Embryonic facial prominence (tissue), 1 donor: ENCODE measurements at regions not wholly inside any gene's neighbourhood (a gene's known extent, or its start where the extent isn't known, plus 50 kb on each side); places are given as distances from the start of the nearest gene placed in this dataset.

Source experiments
- DNase-seq: peaks from one replicate; pipeline ENCODE4 v3.0.0-alpha.2; 2016; ENCODE audit errors: extremely low spot score

DNA sequence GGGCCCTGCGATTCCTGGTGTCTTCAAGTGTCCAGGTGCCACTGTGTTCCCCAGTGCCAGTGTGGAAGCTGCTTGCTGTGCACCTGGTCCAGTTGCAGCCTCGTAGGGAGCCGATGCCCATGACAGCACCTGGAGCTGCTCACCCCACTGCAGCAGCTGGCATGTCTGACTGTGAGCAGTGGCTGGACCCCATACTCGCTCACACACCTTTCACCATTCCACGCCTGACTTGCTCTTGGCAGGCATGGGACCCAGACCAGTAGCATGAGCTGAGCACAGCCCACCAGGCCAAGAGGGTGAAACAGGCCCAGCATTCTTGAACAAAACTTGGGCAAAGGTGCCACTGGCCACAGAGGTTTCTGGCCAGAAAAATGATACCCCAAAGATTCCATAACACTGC is 124.5 kb upstream of the THY1 start:
- DNase-seq = no peak

DNA sequence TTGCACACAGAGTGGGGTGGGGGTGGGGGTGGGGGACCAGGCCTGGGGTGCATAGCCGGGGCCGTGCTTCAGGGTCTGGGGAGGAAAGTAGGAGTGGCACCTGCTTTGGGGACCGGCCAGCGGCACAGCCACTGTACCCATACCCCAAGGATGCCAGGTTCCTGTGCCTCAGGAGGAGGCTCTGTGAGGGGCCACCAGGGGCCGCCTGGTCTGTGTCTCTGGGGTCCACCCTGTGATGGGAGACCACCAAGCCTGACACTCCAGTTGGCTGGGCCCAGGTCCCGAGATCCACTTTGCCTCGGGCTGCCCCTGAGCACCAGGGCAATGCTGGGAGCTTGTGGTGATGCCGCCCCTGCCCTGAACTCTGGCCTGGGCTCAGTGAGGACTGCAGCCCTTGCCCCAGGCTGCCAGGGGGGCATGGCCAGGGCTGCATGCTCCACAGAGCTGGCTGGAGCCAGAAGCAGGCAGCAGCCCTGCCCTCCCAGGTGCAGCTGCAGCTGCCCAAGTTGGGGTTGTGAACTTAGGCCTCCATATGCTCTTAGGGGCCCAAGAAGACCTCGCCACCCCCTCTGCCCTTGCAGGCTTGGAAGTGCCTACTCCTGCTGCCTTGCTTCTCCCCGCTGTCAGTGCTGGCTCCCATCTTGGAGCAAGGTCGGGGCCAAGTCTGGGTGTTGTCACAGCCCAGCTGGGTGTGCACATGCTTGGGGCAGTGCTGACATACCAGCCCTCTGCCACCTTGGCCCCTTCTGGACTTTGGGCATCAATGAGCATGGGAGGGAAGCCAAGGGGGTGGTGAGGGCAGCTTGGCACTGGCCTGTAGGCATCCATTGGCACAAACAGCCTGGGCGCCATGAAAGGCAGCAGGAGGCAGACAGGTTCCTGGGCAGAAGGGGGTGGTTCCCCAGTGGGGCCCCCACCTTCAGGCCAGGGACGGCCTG is 123.3 kb upstream of the THY1 start:
- no peak for DNase-seq

DNA sequence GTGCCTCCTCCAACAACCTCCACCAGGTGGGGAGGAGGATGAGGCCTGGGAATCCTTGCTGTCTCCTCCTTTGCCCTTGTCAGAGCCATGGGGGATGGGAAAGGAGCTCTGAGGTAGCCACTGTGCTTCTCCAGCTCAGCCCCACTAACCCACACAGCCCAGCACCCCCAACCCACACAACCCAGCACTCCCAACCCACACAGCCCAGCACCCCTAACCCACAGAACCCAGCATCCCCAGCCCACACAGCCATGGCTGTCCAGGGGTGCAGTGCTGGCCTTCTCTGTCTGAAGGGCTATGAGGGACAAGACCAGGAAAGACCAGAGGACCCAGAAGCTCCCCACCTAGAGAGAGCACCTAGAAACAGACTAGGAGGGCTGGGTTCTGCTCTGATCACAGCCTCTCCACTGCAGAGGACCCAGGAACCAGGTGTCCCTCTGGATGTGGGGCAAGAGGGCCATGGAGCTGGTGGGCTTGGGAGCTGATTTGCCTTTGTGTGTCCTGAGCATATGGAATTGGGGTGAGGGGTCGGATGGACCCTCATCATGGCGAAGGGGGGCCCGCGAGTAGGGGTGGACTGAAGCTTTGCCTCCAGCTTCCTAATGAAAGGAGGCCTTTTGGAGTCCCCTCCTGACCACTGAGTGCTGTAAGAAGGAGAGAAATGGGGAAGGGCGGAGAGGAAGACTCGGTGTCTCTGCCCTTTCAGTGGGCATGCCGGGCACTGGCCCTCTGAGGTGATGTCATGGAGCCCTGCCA is 117.6 kb upstream of the THY1 start:
- DNase-seq = no peak

DNA sequence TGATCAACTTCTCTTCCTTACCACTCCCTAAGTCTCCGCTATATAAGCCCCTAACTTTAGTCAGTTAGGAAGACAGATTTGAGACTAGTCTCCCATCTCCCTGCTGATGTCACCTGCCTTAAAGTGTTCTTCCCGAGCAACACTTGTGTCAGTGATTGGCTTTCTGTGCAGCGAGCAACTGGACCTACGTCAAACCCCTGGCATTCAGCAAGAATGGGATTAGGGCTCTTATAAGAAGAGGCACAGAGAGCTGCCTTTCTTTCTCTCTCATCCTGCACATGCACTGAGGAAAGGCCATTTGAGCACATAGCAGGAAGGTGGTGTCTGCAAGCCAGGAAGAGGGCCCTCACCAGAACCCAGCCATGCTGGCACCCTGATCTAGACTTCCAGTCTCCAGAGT is 116.6 kb upstream of the THY1 start:
- DNase-seq = no peak

DNA sequence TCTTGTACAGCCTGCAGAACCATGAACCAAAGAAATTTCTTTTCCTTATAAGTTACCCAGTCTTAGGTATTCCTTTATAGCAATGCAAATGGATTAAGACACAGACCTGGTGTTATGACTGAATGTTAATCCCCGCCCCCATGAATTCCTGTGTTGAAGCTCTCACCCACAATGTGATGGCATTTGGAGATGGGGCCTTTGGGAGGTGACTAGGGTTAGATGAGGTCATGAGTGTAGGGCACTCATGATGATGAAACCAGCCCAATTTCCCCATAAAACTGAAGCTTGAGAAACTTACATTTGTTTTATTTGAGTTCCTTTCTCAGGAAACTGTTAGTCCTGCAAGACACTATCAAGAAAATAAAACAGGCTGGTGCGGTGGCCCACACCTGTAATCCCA is 115.8 kb upstream of the THY1 start:
- DNase-seq = no peak

DNA sequence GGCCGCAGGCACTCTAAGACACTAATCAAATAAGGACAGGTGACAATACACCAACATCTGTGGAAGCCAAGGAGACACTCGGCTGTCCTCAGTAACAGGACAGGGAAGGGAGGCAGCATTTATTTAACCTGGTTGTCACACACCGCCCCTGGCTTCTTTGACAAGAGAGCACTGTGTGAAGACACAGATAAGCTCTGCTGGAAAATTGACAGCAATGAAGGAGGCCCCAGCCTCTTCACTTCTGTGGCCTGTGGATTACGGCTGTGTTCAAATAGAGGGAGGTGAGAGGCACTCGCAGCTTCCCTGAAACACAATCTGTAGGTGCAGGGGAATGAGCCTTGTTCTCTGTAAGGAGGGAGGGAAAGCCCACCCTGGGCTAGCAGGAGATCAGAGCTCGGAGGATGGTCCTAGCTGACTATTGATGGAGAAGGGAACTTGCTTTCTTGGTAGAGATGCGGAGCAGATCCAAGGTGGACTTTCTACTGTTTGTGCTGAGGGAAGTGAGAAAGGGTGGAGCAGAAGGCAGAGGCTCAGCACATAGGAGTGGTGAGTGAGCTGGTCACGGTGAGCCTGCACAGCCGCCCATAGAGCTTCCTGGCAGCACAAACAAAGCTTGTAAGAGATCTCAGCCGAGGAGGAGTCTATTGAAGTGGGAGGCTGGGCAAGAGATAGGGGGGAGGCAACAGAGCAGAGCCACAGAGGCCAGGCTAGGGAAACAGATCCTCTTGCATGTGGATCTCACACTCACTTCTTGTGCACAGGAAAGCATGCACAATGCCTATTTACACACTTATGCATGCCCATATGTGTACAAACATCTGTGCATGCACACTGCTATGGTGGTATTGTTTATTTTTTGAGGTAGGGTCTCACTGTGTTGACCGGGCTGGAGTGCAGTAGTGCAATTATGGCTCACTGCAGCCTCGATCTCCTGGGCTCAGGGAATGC is 114.6 kb upstream of the THY1 start:
- DNase-seq = no peak

DNA sequence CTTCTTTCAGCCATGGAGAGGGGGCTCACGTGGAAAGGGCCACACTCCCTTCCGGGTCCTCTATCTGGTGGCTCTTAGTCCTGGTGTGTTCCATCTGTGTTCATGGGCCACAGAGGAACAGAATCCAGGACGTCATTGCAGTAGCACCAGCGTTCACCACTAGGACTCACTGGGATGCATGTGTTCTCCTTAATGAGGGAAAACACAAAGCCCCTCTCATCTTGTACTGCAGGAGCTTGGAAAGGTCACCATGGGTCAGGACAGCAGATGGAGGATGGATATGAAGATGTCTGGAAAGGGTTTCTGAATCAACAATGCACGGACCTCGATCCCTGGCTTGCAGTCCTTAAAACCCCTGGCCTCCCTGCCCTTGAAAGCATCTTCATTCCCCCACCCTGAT is 113.8 kb upstream of the THY1 start:
- no peak for DNase-seq

DNA sequence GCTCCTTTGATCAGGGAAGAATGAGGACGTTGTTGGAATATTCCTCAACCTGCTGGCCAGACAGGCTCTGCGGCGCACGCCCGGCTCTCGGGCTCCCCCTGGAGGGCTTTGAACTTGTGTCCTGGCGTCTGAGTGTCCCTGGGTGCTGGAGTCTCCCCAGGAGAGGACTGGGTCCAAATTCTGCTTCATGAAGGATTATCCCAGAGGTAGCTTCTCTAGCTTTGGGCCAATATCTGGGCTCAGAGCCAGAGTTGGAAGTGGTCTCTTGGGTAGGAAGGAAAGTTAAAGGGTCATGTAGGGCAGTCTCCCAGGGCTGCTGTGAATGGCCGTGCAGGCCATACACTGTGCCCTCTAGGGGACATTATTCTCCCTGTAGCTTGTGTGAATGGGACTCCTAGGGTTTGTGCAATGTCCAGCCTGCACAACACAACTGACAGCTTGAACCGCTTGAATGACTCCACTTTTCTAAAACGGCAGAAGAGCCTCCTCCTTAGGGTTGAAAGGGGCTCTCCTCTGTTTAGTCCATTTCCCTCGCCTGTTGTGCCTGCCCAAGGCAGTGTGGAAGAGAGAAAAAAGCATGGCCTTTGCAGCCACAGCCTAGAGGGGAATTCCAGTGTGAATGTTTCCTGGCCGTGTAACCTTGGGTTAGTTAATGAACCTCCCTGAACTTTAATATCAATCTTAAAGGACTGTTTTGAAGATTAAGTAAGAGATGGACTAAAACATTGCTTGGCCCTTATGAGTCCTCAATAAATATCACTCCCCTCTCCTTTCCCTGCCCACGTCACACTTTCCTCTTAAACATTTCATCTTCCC is 111.2 kb upstream of the THY1 start:
- DNase-seq = no peak

DNA sequence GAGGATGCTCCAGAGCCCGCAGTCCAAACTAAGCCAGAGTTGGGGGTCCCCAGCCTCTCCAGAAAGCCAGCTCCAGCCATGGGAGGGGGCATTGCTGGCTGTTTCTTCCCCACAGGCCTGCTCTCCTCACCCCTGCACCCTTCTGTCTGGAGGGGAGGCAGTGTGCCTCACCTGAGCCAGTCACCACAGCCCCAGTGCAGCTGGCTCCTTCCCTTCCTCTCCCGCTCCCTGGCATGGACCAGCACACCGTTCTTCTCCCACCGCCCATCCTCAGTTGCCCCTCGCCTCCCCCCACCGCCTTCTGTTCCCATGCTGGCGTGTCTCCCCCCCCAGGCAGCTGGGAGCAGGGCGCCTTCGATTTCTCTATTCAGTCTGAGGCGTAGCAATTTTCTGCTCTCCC is 110.5 kb upstream of the THY1 start:
- no peak for DNase-seq

DNA sequence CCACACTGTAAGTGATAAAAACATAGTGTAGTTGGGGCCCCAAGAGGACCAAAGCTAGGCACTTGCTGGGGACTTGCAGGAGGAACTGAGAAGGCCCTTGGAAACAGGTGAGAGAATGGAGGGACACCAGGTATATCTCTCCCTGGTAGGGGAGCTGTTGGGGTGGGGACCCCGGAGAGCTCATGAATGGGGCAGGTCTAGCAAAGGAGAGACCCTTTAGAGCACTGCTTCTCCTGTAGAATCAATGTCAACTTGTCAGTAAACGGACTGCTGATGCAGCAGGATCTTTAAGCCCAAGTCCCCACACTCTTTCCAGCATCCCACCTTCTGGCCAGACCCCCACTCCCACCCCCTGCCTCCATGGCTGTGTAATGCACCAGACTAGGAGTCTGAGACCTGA is 109.6 kb upstream of the THY1 start:
- no peak for DNase-seq

DNA sequence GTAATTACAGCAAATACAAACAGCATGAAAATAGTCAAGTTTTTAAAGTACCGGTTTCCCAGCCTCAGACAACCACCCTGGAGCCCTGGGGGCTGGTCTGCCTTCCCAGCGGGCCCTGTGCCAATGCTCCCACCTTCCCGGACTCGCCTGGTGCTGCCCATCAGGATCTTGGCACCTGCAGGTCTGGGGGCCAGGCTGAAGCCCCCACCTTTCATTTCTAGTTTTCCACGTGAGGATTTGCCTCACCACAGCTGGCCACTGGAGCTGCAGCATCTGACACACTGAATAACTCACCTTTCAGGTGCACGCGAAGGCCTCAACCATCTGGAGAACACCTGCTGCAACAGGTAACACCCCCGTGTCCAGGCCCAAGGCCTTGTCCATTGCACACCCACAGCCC is 108.7 kb upstream of the THY1 start:
- DNase-seq = no peak

DNA sequence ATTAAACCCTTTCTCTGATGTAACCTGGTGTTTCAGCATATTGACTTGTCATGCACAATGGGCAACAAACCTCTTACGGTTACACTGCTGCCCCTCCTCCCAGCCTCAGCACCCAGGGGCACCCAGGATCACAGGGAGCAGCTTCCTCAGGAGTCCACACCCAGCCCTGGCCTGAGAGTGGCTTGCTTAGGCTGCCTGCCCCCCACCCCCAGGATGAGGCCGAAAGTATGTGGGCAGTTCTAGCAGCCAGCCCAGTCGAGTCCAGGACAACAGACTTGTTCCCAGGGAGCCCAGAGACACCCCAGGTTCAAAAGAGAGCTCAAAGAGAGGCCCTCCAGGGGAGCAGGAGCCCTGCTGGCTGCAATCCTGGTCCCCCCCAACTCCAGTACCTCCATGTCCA is 108.1 kb upstream of the THY1 start:
- no peak for DNase-seq

DNA sequence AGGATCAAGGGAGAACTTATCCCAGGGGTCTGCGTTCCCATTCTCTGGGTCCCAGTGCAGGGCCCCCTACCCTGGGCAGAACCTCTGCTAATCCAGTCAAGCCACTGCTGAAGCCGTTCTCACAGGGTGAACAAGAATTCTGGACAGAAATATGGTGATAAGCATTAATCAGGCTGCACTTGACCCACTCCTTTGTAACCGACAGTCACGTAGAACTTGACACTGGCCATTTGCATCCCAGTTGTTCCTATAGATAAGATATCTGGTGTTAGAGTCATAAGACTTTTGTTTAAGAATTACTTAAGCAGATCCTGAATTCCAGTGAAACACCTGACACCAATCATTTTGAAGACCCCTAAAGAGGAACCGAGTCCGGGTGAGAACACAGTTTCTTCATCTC is 107.5 kb upstream of the THY1 start:
- no peak for DNase-seq

DNA sequence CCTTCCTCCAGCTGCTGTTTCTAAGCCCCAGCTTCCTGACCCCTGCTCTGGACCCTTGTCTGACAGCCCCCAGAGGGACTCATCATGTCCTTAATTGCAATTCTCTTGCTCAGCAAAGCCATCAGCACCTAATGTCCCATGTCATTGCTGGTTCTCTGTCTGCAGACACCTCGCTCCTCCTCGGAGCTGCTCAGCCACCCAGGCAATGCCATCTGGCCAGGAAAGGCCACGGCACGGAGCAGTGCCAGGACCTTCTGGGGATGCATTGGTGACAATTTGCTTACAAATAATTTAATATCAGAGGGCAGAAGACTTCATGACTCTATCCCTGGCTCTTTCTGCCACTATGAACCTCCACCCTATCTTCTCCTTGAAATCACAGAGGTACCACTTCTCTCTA is 107.0 kb upstream of the THY1 start:
- no peak for DNase-seq

DNA sequence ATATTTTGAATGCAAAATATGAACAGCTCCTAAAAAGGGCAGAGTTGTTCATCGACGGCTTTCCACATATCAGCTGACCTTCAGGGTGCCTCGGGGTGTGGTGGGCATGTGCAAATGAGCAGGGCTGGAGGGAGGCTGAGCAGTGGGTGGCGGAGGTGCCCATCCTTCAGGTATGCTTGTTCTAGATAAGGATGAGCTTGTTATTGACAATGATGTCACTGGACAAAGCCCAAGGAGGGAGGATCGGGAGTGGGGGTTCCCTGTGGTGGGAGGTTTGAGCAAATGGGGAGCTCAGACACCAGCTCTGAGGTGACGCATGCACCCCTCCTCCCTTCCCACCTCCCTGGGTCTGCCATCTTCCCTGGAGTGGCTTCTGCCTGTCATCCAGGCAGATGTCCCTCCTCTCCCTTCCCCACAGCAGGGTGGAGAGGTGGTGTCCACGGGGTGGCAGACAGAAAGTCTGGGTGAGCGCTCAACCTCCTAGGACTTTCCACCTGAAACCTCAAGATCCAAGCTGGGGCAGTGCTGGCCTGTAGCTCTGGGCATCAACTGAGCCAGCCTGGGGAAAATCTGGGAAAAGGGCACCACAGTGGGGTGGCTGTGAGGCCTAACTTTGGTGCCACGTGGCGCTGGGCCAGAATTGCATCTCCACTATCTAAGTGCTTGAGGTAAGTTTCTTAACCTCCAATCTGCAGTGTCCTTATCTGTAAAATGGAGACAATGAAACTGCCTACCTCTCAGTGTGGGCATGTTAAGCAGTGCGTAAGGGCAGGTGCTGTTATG is 106.3 kb upstream of the THY1 start:
- DNase-seq = no peak

DNA sequence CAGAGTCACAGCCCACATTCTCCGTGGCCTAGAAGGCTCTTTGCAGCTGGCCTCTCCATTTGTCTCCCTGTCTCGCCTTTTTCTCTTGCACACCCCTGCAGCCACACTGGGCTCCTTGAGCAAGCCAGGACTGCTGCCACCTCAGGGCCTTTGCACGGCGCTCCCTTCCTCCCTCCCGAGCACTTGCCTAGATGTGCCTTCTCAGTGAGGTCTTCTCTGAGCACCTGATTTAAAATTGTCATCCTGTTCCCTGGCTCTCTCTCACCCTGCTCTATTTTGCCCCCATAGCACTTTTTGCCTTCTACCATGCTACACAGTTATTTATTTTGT is 102.9 kb upstream of the THY1 start:
- no peak for DNase-seq

DNA sequence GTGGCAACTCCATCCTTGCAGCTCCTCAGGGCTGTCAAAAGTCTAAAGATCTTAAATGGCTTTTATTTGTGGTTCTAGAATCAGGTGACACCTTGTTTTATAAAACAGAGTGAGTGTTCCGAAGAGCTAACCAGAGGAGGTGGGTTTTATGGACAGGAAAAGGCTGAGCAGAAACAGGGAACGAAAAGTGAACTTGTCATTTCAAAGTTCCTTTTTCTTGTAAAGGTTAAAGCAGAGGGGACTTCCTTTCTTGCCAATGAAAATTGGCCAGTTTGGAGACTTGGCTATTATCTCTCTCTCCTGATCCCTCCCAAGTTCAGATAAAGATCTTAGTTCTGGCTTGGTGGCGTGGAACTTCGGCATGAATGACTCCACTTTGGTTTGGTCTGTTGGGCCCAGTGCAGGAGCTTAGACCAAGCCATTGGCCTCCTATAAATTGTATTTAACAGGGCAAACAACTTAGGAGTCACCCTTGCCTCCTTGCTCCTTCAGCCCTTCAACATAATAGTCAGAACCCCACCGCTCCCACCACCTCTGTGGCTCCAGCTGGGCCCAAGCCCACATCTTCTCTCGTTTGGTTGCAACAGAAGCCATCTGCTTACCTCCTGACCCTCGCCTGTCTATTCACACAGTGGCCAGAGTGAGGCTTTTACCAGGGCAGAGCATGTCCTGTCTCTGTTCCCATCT is 102.4 kb upstream of the THY1 start:
- DNase-seq = no peak

DNA sequence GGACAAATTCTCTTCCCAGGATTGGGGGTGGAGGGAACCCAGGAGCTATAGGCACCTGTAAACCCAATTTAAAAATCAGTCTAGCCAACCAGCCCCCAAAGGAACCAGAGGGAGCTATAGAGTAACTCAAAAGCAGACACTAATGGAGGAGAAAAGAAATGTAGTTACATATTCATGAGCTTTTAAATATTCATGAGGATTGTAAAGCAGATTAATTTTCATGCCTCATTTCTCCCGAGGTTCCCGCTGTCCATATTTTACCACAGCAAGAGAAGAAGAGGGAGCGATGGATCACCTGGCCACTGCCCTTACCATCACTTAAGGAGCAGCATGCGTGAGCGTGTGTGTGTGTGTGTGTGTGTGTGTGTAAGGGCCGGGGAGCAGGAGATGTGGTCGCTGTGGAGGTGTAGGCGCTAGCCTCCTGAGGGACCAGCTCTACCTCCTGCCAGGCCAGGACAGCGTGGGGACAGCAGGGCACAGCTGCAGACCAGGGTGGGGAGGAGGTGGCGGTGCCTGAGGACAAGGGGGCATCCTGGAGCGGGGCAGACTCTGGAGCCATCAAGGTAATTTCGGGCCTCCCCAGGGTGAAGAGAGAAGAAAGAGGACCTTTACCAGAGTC is 100.7 kb upstream of the THY1 start:
- DNase-seq = no peak

DNA sequence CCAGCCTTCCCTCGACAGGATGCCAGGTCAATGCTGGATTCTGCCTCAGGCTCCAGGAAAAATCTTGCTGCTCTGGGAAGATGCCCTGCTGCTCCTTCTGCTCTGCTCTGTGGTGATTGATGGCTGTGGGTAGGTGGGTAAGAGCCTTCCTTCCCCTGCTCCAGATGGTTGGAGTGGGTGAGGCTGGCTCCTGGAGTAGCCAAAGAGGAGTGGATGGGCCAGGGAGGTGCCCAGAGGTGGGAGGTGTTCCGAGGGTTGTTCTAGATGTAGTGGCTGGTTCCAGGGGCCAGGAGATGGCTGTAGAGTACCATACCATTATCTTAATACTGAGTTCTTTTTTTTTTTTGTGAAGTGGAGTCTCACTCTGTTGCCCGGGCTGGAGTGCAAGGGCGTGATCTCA is 99.6 kb upstream of the THY1 start:
- DNase-seq = no peak

DNA sequence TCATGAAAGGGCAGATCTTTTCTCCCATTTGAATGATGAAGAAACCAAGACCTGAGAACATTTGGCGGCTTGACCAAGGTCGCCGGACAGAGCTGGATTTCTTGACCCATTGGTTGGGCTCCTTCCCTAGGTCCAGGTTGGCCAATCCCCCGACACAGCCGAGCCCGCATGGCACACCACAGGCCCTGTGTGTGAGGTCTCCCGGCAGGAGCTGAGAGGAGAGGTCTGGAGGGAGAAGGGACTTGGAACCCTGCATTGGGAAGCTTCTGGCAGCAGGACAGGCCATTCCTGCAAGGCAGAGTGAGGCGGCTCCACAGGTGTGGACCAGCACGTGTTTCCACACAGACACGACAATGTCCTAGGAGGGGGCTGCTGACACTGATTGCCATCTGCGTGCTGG is 98.6 kb upstream of the THY1 start:
- no peak for DNase-seq
